ENCODE measurements at regions not wholly inside any gene's neighbourhood (a gene's known extent, or its start where the extent isn't known, plus 50 kb on each side); places are given as distances from the start of the nearest gene placed in this dataset.

GRCh38 chr20:11165789-11166188 lies 492.0 kb upstream of the JAG1 start:
- TF ChIP-seq CTCF (conservative IDR thresholded peaks at IDR 0.05; ENCODE audit: low read length) (no peak), EZH2phosphoT487 (IDR thresholded peaks at IDR 0.05; ENCODE audit: borderline replicate concordance, low read depth, low read length) (no peak)
